KMS-11 (cell line): ENCODE measurements at regions not wholly inside any gene's neighbourhood (a gene's known extent, or its start where the extent isn't known, plus 50 kb on each side); places are given as distances from the start of the nearest gene placed in this dataset.

Experiments used
- H2AFZ ChIP-seq: fragments of 200-600 bp; sonication (generic); 2 replicates; pipeline ENCODE4 v1.6.1; 2016; ENCODE audit warnings: antibody characterized with exemption, mixed run types, low read depth
- H3K27ac ChIP-seq: fragments of 200-600 bp; sonication (generic); 2 replicates; pipeline ENCODE4 v1.6.1; 2016; ENCODE audit warnings: mild to moderate bottlenecking, mixed run types
- H3K27me3 ChIP-seq: fragments of 200-600 bp; sonication (generic); 2 replicates; pipeline ENCODE4 v1.6.1; 2017; ENCODE audit warnings: mild to moderate bottlenecking, low read depth, mixed run types, moderate library complexity; ENCODE audit not compliant: insufficient read depth
- H3K36me3 ChIP-seq: fragments of 200-600 bp; sonication (generic); 2 replicates; pipeline ENCODE4 v1.6.1; 2017; ENCODE audit warnings: mild to moderate bottlenecking, mixed run types; ENCODE audit not compliant: insufficient read depth
- H3K4me1 ChIP-seq: fragments of 200-600 bp; sonication (generic); 2 replicates; pipeline ENCODE4 v1.6.1; 2016; ENCODE audit warnings: mild to moderate bottlenecking, low read depth, mixed run types; ENCODE audit not compliant: poor library complexity, severe bottlenecking
- H3K4me2 ChIP-seq: fragments of 200-600 bp; sonication (generic); 2 replicates; pipeline ENCODE4 v1.7.0; 2016; ENCODE audit warnings: mild to moderate bottlenecking, mixed run types
- H3K4me3 ChIP-seq: fragments of 200-600 bp; sonication (generic); IDR thresholded peaks from 2 replicates; pipeline ENCODE4 v1.6.1; 2017; ENCODE audit warnings: low read depth, low read length, mixed read lengths; ENCODE audit not compliant: insufficient read depth
- H3K79me2 ChIP-seq: fragments of 200-600 bp; sonication (generic); 2 replicates; pipeline ENCODE4 v1.6.1; 2016; ENCODE audit warnings: low read depth, mixed run types; ENCODE audit not compliant: insufficient read depth
- H3K9ac ChIP-seq: fragments of 200-600 bp; sonication (generic); 2 replicates; pipeline ENCODE4 v1.6.1; 2016; ENCODE audit warnings: mild to moderate bottlenecking, mixed run types
- H4K20me1 ChIP-seq: fragments of 200-600 bp; sonication (generic); 2 replicates; pipeline ENCODE4 v1.6.1; 2016; ENCODE audit warnings: mild to moderate bottlenecking, mixed run types; ENCODE audit not compliant: insufficient read depth
- CTCF ChIP-seq: fragments of 200-600 bp; sonication (generic); conservative IDR thresholded peaks from 2 replicates; pipeline ENCODE4 v1.6.1; 2017; ENCODE audit warnings: low read depth, mild to moderate bottlenecking, antibody characterized with exemption, low read length, moderate library complexity, mixed read lengths

- H4K20me1 ChIP-seq = no peaks in the 10 kb centered on the region
- no peaks in the 10 kb centered on the region for H3K27me3 ChIP-seq
- H3K4me2 ChIP-seq = no peak overlapping the region
- no peak overlapping the region for H2AFZ ChIP-seq
- no peak overlapping the region for H3K4me3 ChIP-seq
- no peaks in the 10 kb centered on the region for H3K4me1 ChIP-seq
- no peak overlapping the region for H3K9ac ChIP-seq
- no peak for TF ChIP-seq CTCF
- H3K79me2 ChIP-seq = no peaks in the 10 kb centered on the region
- no peak overlapping the region for H3K27ac ChIP-seq
- no peaks in the 10 kb centered on the region for H3K36me3 ChIP-seq
Measured at GRCh38 chr11:28615542-28615941, 507.4 kb downstream of the METTL15 start.

- Histone ChIP-seq H2AFZ (no peak overlapping the region), H3K27ac (no peak overlapping the region)
- no peak for TF ChIP-seq CTCF
Measured at GRCh38 chr11:28606930-28607329, 498.7 kb downstream of the METTL15 start.

GRCh38 chr11:28599656-28600055 lies 491.5 kb downstream of the METTL15 start:
- no peaks in the 10 kb centered on the region for H3K27me3 ChIP-seq
- no peak overlapping the region for H2AFZ ChIP-seq
- H4K20me1 ChIP-seq = no peaks in the 10 kb centered on the region
- no peak overlapping the region for H3K27ac ChIP-seq
- H3K4me1 ChIP-seq = no peaks in the 10 kb centered on the region
- H3K9ac ChIP-seq = no peak overlapping the region
- H3K36me3 ChIP-seq = no peaks in the 10 kb centered on the region
- H3K79me2 ChIP-seq = no peaks in the 10 kb centered on the region
- no peak overlapping the region for H3K4me3 ChIP-seq
- no peak overlapping the region for H3K4me2 ChIP-seq
- no peak for TF ChIP-seq CTCF

More at GRCh38 chr11:28606930-28607329, 498.7 kb downstream of the METTL15 start:
- Histone ChIP-seq H3K4me1 (no peaks in the 10 kb centered on the region), H3K27me3 (no peaks in the 10 kb centered on the region), H4K20me1 (no peaks in the 10 kb centered on the region), H3K9ac (no peak overlapping the region), H3K4me3 (no peak overlapping the region), H3K36me3 (no peaks in the 10 kb centered on the region), H3K79me2 (no peaks in the 10 kb centered on the region), H3K4me2 (no peak overlapping the region)

GRCh38 chr11:28598531-28598930 lies 490.3 kb downstream of the METTL15 start:
- Histone ChIP-seq H3K4me1 (no peaks in the 10 kb centered on the region), H2AFZ (no peak overlapping the region), H3K27me3 (no peaks in the 10 kb centered on the region), H3K9ac (no peak overlapping the region), H3K27ac (no peak overlapping the region), H3K79me2 (no peaks in the 10 kb centered on the region), H3K36me3 (no peaks in the 10 kb centered on the region), H3K4me2 (no peak overlapping the region), H4K20me1 (no peaks in the 10 kb centered on the region), H3K4me3 (no peak overlapping the region)
- no peak for TF ChIP-seq CTCF
